HG03039 (cell line): ENCODE measurements at regions not wholly inside any gene's neighbourhood (a gene's known extent, or its start where the extent isn't known, plus 50 kb on each side); places are given as distances from the start of the nearest gene placed in this dataset.

Experiments
- ATAC-seq: cut with Tn5 transposase; IDR thresholded peaks from one replicate; pipeline ENCODE4 v1.9.1; 2021; ENCODE audit warnings: mild to moderate bottlenecking, moderate library complexity; ENCODE audit not compliant: unreplicated experiment

GRCh38 chr4:126784966-126785580 lies 847.7 kb upstream of the INTU start:
- no peak for ATAC-seq

DNA sequence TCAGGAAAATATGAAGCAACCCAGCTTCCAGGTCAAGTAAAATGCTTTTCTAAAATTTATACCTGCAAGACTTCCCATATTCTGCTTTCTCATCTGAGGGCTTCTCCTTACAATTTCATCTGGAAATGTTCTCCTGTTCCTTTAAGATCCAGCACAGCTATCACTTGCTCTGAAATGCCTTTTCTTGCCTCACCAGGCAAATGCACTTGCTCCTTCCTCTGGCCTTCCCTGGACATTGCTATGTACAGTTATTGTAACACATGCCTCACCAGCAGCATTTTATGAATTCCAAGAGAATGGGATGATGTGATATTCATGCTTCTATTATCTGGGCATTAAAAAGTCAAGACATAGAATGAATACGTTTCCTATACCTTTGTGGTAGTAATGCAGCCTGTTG lies 842.1 kb upstream of the INTU start:
- no peak for ATAC-seq

- no peak for ATAC-seq
Observed at GRCh38 chr4:126794363-126794762, 838.4 kb upstream of the INTU start.

- no peak for ATAC-seq
Observed at GRCh38 chr4:126798214-126798613, 834.5 kb upstream of the INTU start.

DNA sequence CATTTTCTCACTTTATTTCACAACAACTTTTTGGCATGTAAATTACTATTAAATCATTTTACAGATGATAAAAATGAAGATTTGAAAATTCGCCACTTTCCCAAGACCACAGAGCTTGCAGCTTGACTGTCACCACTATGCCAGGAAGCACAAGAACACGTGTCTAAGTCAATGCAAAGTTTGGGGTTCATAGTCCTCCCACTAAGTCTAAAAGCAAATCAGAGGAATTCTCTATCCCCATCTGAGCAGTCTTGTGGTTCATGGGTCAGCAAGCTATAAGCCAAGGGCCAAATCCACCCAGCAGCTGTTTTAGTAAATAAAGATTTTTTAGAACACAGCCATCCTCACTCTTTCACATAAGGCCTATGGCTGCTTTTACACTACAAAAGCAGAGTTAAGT lies 833.3 kb upstream of the INTU start:
- ATAC-seq: no peak

DNA sequence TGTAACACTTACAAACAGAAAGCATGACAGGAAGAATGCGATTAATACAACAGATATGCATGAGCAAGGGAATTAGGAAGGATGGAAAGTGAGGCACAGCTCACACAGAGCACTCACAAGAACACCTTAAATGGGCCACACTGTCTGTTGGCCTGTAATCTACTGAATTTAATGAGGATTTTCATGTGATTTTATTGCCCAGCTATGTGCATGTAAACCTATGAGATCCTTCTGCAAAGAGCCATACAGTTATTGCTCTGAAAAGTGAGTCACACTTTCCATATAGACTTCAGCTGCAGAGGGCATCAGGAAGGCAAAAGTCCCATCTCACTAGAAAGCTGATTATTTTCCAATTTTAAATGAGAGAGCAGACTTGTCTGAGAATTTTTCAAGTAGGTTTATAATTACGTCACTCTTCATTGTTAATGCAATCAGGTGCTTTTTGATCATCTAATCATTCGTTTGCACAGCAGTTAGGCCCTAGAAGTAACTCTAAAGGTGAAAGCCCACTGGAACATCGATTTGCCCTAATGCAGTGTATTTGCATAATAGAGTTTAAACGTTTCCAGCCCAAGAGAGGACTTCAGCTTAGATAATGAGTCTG lies 832.7 kb upstream of the INTU start:
- no peak for ATAC-seq

GRCh38 chr4:126800575-126801141 lies 832.1 kb upstream of the INTU start:
- no peak for ATAC-seq

GRCh38 chr4:126807132-126807531 lies 825.6 kb upstream of the INTU start:
- no peak for ATAC-seq

- ATAC-seq: no peak
Observed at GRCh38 chr4:126812076-126812475, 820.7 kb upstream of the INTU start.

- no peak for ATAC-seq
Observed at GRCh38 chr4:126820631-126821030, 812.1 kb upstream of the INTU start.

GRCh38 chr4:126821152-126821551 lies 811.6 kb upstream of the INTU start:
- no peak for ATAC-seq

GRCh38 chr4:126825083-126825482 lies 807.7 kb upstream of the INTU start:
- no peak for ATAC-seq

DNA sequence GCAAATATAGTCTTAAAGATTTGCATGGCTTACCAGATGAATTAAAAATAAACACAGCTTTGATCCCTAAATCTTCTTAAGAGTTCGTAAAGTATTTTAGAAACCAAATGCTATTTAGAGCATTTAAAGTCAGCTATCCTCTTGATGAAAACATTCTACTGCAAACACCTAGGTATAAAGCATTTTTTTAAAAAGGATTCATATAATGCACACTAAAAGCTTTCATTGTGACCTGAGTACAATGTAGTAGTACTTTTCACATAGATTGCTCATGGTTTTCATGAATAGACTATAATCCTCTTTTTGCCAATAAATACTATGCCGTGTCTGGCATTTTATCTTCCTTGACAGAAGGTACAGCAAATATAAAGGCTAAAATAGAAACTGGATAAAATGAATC lies 805.1 kb upstream of the INTU start:
- ATAC-seq: no peak

DNA sequence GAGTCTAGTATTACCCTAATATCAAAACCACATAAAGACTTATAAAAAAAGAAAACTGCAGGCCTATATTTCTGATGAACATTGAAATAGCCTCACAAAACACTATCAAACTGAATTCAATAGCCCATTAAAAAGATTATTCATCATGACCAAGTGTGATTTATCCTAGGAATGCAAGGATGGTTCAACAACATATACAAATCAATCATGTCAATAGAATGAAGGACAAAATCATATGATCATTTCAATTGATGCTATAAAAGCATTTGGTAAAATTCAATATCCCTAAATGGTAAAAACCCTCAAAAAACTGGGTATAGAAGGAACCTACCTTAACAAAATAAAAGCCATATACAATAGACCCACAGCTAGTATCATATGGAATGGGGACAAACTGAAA lies 797.9 kb upstream of the INTU start:
- ATAC-seq: no peak

GRCh38 chr4:126838941-126839679 lies 793.6 kb upstream of the INTU start:
- no peak for ATAC-seq

GRCh38 chr4:126843492-126844067 lies 789.2 kb upstream of the INTU start:
- no peak for ATAC-seq

DNA sequence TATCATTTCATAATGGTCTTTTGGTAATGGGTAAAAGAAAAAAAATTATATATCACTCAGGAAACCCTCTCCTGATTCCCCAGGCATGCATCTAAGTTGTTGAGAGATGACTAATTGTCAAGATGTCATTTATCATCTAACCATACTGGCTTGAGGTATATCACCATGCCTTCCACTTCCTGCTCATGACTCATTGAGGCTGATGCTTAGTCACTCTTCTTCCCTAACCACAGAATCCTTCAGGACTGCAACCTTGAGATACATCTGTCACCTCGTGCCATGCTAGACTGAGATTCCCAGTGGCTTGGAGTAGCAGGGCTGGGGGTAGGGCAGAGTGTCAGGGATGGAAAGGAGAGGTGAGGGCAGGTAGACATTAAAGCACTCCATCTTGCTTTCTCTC lies 782.5 kb upstream of the INTU start:
- no peak for ATAC-seq

- ATAC-seq: no peak
Observed at GRCh38 chr4:126851391-126851790, 781.4 kb upstream of the INTU start.

DNA sequence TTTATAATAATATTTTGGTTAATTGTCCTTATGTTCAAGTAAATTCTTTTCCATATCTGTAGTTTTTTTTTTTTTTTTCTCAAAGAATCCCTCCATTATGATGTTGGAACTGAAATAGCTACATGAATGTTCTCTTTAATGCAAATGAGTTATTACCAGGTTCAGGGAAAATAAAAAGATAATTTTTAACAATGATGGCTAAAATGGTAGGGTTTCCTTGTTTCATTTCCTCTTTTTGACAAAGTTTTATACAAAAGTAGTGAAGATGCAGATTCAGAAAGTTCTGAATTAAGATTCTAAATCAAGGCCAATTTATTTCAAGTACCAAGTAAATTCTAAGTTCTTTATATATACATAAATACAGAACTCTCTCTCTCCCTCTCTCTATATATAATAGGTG lies 779.0 kb upstream of the INTU start:
- no peak for ATAC-seq

DNA sequence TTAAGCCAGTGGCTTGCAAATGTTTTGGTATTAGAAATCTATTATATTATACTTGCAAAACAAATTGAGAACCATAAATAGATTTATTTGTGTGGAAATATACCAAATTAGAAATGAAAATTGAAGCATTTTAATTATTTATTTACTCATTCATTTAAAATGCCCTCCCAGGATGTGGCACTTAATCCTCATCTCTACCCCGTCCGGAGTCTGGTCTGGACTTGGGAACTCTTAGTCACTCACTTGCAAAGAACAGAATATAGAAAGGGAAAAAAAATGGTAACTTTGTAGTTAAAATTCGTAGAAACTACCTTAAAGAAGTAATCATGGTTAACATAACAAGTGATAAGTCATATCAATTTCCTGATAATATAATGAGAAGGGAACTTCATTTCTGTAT lies 775.9 kb upstream of the INTU start:
- ATAC-seq: no peak

DNA sequence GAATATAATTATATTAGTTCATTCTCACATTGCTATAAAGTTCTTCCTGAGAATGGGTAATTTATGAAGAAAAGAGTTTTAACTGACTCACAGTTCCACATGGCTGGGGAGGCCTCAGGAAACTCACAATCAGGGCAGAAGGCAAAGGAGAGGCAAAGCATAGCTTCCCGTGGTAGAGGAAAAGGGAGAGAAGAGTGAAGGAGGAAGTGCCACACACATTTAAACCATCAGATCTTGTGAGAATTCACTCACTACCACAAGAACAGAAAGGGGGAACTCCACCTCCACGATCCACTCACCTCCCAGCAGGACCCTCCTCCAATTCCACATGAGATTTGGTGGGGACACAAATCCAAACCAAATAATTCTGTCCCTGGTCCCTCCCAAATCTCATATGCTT lies 773.4 kb upstream of the INTU start:
- ATAC-seq: no peak

GRCh38 chr4:126859872-126860271 lies 772.9 kb upstream of the INTU start:
- ATAC-seq: no peak
